Vagina (tissue), 2 donors: ENCODE measurements at regions not wholly inside any gene's neighbourhood (a gene's known extent, or its start where the extent isn't known, plus 50 kb on each side); places are given as distances from the start of the nearest gene placed in this dataset.

Experiments
- CTCF ChIP-seq, 3 experiments: fragments of 450-650 bp in 2 of 3; fragments of 200-600 bp in 1 of 3; sonication (generic) in 1 of 3; IDR thresholded peaks; one replicate each; pipeline ENCODE4 v1.5.1; 2017 to 2019; ENCODE audit warnings: antibody characterized with exemption in 3 of 3, mild to moderate bottlenecking in 2 of 3, moderate library complexity in 2 of 3
- POLR2A ChIP-seq, 2 donors: fragments of 450-650 bp; IDR thresholded peaks; one replicate each; pipeline ENCODE4 v1.6.1; 2017; ENCODE audit warnings: antibody characterized with exemption in 2 of 2, mild to moderate bottlenecking in 2 of 2, moderate library complexity in 2 of 2
- POLR2AphosphoS5 ChIP-seq, 2 donors: sonication (generic); formaldehyde crosslinking; IDR thresholded peaks; one replicate each; pipeline ENCODE4 v1.9.0; 2017; ENCODE audit warnings: antibody characterized with exemption in 2 of 2, mild to moderate bottlenecking in 2 of 2, low read depth in 1 of 2; ENCODE audit not compliant: insufficient read depth in 1 of 2

DNA sequence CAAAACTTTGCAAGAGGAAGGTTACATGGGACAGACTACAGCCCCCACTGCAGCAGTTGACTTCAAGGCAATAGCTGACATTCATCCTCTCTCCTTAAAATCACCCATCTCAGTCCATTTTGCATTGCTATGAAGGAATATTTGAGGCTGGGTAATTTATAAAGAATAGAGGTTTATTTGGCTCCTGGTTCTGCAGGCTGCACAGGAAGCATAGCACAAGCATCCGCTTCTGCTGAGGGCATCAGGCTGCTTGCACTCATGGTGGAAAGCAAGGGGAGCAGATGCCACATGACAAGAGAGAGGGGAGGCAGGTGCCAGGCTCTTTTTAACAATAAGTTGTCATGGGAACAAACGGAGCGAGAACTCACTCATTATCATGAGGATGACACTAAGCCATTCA is 646.0 kb downstream of the ZEB2 start:
- TF ChIP-seq POLR2A (IDR thresholded peaks at IDR 0.05) = no peak
- TF ChIP-seq CTCF (IDR thresholded peaks at IDR 0.05) = no peak
- no peak for TF ChIP-seq POLR2AphosphoS5 (IDR thresholded peaks at IDR 0.05; ENCODE audit: insufficient read depth in 1 of 2, low read depth in 1 of 2)
